HepG2 (cell line): ENCODE measurements at regions not wholly inside any gene's neighbourhood (a gene's known extent, or its start where the extent isn't known, plus 50 kb on each side); places are given as distances from the start of the nearest gene placed in this dataset.

Source experiments
- CBFB ChIP-seq: sonication (generic); formaldehyde crosslinking; IDR thresholded peaks from 2 replicates; pipeline ENCODE4 v1.4.0; 2020; ENCODE audit warnings: missing genetic modification reagents
- MED1 ChIP-seq: sonication (generic); formaldehyde crosslinking; IDR thresholded peaks from 2 replicates; pipeline ENCODE4 v1.4.0; 2020; ENCODE audit warnings: missing genetic modification reagents
- PRPF4 ChIP-seq: fragments of 200-400 bp; formaldehyde crosslinking; IDR thresholded peaks from 2 replicates; pipeline ENCODE4 v1.6.1; 2016; ENCODE audit warnings: low read length, low read depth; ENCODE audit not compliant: poor library complexity, severe bottlenecking
- ZNF510 ChIP-seq: sonication (generic); formaldehyde crosslinking; IDR thresholded peaks from 2 replicates; pipeline ENCODE4 v1.4.0; 2020; ENCODE audit warnings: low read depth, mild to moderate bottlenecking, missing genetic modification reagents
- ZNF615 ChIP-seq: sonication (generic); formaldehyde crosslinking; IDR thresholded peaks from 2 replicates; pipeline ENCODE4 v1.5.0; 2020; ENCODE audit warnings: mild to moderate bottlenecking, missing genetic modification reagents, borderline replicate concordance
- TF ChIP-seq, protein P1 (sequence below), 2 experiments: fragments of 450-650 bp in 1 of 2; sonication (generic) in 1 of 2; formaldehyde crosslinking in 1 of 2; IDR thresholded peaks; 2 replicates each; pipeline versions ENCODE4 v1.6.1 to v1.8.0; 2016 to 2022; ENCODE audit warnings: antibody characterized with exemption in 1 of 2, mild to moderate bottlenecking in 1 of 2, missing genetic modification reagents in 1 of 2
- TF ChIP-seq, protein P2 (sequence below): sonication (generic); formaldehyde crosslinking; IDR thresholded peaks from 2 replicates; pipeline ENCODE4 v1.4.0; 2020; ENCODE audit warnings: missing genetic modification reagents, low read depth, mild to moderate bottlenecking, borderline replicate concordance
- TF ChIP-seq, protein P3 (sequence below): sonication (generic); formaldehyde crosslinking; IDR thresholded peaks from 2 replicates; pipeline ENCODE4; 2020; ENCODE audit warnings: missing genetic modification reagents, mild to moderate bottlenecking, borderline replicate concordance

- TF ChIP-seq, protein P1, sequence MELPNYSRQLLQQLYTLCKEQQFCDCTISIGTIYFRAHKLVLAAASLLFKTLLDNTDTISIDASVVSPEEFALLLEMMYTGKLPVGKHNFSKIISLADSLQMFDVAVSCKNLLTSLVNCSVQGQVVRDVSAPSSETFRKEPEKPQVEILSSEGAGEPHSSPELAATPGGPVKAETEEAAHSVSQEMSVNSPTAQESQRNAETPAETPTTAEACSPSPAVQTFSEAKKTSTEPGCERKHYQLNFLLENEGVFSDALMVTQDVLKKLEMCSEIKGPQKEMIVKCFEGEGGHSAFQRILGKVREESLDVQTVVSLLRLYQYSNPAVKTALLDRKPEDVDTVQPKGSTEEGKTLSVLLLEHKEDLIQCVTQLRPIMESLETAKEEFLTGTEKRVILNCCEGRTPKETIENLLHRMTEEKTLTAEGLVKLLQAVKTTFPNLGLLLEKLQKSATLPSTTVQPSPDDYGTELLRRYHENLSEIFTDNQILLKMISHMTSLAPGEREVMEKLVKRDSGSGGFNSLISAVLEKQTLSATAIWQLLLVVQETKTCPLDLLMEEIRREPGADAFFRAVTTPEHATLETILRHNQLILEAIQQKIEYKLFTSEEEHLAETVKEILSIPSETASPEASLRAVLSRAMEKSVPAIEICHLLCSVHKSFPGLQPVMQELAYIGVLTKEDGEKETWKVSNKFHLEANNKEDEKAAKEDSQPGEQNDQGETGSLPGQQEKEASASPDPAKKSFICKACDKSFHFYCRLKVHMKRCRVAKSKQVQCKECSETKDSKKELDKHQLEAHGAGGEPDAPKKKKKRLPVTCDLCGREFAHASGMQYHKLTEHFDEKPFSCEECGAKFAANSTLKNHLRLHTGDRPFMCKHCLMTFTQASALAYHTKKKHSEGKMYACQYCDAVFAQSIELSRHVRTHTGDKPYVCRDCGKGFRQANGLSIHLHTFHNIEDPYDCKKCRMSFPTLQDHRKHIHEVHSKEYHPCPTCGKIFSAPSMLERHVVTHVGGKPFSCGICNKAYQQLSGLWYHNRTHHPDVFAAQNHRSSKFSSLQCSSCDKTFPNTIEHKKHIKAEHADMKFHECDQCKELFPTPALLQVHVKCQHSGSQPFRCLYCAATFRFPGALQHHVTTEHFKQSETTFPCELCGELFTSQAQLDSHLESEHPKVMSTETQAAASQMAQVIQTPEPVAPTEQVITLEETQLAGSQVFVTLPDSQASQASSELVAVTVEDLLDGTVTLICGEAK (IDR thresholded peaks at IDR 0.05) = no peak
- TF ChIP-seq, protein P1 (CRISPR knock-in tag; IDR thresholded peaks at IDR 0.05) = no peak
- TF ChIP-seq PRPF4 (no peak), ZNF615 (CRISPR knock-in tag) (no peak), CBFB (CRISPR knock-in tag) (no peak), ZNF510 (CRISPR knock-in tag) (no peak), MED1 (CRISPR knock-in tag) (no peak)
- TF ChIP-seq, protein P2, sequence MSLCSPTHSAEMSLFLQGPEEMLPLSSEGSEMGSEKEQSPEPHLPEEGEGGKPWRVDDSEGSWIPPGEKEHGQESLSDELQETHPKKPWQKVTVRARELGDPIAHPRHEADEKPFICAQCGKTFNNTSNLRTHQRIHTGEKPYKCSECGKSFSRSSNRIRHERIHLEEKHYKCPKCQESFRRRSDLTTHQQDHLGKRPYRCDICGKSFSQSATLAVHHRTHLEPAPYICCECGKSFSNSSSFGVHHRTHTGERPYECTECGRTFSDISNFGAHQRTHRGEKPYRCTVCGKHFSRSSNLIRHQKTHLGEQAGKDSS (CRISPR knock-in tag) = no peak
- TF ChIP-seq, protein P3, sequence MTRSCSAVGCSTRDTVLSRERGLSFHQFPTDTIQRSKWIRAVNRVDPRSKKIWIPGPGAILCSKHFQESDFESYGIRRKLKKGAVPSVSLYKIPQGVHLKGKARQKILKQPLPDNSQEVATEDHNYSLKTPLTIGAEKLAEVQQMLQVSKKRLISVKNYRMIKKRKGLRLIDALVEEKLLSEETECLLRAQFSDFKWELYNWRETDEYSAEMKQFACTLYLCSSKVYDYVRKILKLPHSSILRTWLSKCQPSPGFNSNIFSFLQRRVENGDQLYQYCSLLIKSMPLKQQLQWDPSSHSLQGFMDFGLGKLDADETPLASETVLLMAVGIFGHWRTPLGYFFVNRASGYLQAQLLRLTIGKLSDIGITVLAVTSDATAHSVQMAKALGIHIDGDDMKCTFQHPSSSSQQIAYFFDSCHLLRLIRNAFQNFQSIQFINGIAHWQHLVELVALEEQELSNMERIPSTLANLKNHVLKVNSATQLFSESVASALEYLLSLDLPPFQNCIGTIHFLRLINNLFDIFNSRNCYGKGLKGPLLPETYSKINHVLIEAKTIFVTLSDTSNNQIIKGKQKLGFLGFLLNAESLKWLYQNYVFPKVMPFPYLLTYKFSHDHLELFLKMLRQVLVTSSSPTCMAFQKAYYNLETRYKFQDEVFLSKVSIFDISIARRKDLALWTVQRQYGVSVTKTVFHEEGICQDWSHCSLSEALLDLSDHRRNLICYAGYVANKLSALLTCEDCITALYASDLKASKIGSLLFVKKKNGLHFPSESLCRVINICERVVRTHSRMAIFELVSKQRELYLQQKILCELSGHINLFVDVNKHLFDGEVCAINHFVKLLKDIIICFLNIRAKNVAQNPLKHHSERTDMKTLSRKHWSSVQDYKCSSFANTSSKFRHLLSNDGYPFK = no peak
Measured at GRCh38 chr12:115758877-115759620, 518.4 kb downstream of the MED13L start (continued).
